ENCODE measurements at regions not wholly inside any gene's neighbourhood (a gene's known extent, or its start where the extent isn't known, plus 50 kb on each side); places are given as distances from the start of the nearest gene placed in this dataset. TPM values are rescaled to one million over a fixed set of nuclear protein-coding genes. Genes with fewer than 3 reads are reported as not detected.

Small RNA genes lying in the stretch of these regions (microRNA-seq; reads per million reads assigned to microRNA genes)
- gene MIR6134 (ENCODE audit: borderline number of aligned reads, borderline replicate concordance): not detected
